Chondrocyte (in vitro differentiated cells): ENCODE measurements at regions not wholly inside any gene's neighbourhood (a gene's known extent, or its start where the extent isn't known, plus 50 kb on each side); places are given as distances from the start of the nearest gene placed in this dataset.

Experiments
- DNase-seq: peaks from one replicate; pipeline ENCODE4 v3.0.0; 2021; ENCODE audit warnings: mixed read lengths, low spot score
- H3K27ac Mint-ChIP-seq: one replicate; pipeline ENCODE4 v1.8.0; 2021; ENCODE audit warnings: mild to moderate bottlenecking, moderate library complexity, mixed read lengths; ENCODE audit not compliant: unreplicated experiment
- H3K27me3 Mint-ChIP-seq: 2 replicates; pipeline ENCODE4 v1.8.0; 2021; ENCODE audit warnings: low read depth, mixed read lengths
- H3K36me3 Mint-ChIP-seq: 2 replicates; pipeline ENCODE4 v1.8.0; 2021; ENCODE audit warnings: low read depth, mixed read lengths
- H3K4me1 Mint-ChIP-seq: 2 replicates; pipeline ENCODE4 v1.8.0; 2021; ENCODE audit warnings: low read depth, mild to moderate bottlenecking, mixed read lengths
- H3K4me3 Mint-ChIP-seq: one replicate; pipeline ENCODE4 v1.8.0; 2021; ENCODE audit warnings: mild to moderate bottlenecking, moderate library complexity, mixed read lengths; ENCODE audit not compliant: unreplicated experiment
- H3K9me3 Mint-ChIP-seq: 2 replicates; pipeline ENCODE4 v1.8.0; 2021; ENCODE audit warnings: low read depth, mixed read lengths
- TF ChIP-seq, protein P1 (sequence below): fragments of 200-600 bp; sonication (generic); IDR thresholded peaks from 2 replicates; pipeline ENCODE4 v1.5.0; 2021; ENCODE audit warnings: antibody characterized with exemption, mild to moderate bottlenecking, moderate library complexity

GRCh38 chr3:83948771-83949170 is 1010.0 kb upstream of the CADM2 start:
- H3K9me3 Mint-ChIP-seq: no peaks in the 10 kb centered on the region
- TF ChIP-seq, protein P1, sequence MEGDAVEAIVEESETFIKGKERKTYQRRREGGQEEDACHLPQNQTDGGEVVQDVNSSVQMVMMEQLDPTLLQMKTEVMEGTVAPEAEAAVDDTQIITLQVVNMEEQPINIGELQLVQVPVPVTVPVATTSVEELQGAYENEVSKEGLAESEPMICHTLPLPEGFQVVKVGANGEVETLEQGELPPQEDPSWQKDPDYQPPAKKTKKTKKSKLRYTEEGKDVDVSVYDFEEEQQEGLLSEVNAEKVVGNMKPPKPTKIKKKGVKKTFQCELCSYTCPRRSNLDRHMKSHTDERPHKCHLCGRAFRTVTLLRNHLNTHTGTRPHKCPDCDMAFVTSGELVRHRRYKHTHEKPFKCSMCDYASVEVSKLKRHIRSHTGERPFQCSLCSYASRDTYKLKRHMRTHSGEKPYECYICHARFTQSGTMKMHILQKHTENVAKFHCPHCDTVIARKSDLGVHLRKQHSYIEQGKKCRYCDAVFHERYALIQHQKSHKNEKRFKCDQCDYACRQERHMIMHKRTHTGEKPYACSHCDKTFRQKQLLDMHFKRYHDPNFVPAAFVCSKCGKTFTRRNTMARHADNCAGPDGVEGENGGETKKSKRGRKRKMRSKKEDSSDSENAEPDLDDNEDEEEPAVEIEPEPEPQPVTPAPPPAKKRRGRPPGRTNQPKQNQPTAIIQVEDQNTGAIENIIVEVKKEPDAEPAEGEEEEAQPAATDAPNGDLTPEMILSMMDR: peak; percentile 15
- H3K4me3 Mint-ChIP-seq: no peak overlapping the region
- H3K27ac Mint-ChIP-seq: no peak overlapping the region
- no peaks in the 10 kb centered on the region for H3K36me3 Mint-ChIP-seq
- H3K27me3 Mint-ChIP-seq: no peaks in the 10 kb centered on the region
- peaks cover 33% of the 10 kb centered on the region for H3K4me1 Mint-ChIP-seq
- DNase-seq: no peak

GRCh38 chr3:83953417-83954089 is 1005.2 kb upstream of the CADM2 start:
- Mint-ChIP-seq H3K4me1 (peaks cover 10% of the 10 kb centered on the region), H3K4me3 (no peak overlapping the region), H3K27ac (no peak overlapping the region), H3K9me3 (no peaks in the 10 kb centered on the region), H3K36me3 (no peaks in the 10 kb centered on the region), H3K27me3 (peaks cover 2% of the 10 kb centered on the region)
- TF ChIP-seq, protein P1: no peak
- no peak for DNase-seq

DNA sequence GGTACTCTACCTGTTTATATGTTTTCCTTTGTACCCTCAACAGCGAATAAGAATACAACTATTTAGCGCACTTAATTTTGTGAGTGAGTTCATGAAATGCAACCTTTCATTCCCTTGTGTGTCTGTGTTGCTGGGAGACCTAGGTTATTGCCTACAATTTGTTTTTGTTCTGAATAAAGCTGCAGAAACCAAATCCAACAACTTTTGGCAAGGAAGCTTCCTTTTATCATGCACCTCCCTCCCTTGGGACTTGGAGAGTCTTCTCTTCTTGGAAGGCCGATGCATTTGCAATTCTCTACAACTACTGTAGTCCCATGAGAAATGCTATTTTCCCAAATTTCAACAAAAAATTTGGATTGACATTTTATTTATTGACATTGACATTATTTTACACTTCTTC is 1002.4 kb upstream of the CADM2 start:
- no peak overlapping the region for H3K27ac Mint-ChIP-seq
- no peaks in the 10 kb centered on the region for H3K36me3 Mint-ChIP-seq
- DNase-seq: no peak
- H3K4me3 Mint-ChIP-seq: no peak overlapping the region
- TF ChIP-seq, protein P1: no peak
- H3K27me3 Mint-ChIP-seq: peaks cover 2% of the 10 kb centered on the region
- H3K4me1 Mint-ChIP-seq: peaks cover 6% of the 10 kb centered on the region
- no peaks in the 10 kb centered on the region for H3K9me3 Mint-ChIP-seq

- H3K36me3 Mint-ChIP-seq: no peaks in the 10 kb centered on the region
- no peak for DNase-seq
- peaks cover 11% of the 10 kb centered on the region for H3K9me3 Mint-ChIP-seq
- H3K4me1 Mint-ChIP-seq: no peaks in the 10 kb centered on the region
- H3K4me3 Mint-ChIP-seq: no peak overlapping the region
- H3K27me3 Mint-ChIP-seq: peaks cover 2% of the 10 kb centered on the region
- TF ChIP-seq, protein P1: peak; percentile 40
- no peak overlapping the region for H3K27ac Mint-ChIP-seq
Measured at GRCh38 chr3:83968356-83968755, 990.4 kb upstream of the CADM2 start.

GRCh38 chr3:83971666-83972065 is 987.1 kb upstream of the CADM2 start:
- H3K4me3 Mint-ChIP-seq: no peak overlapping the region
- TF ChIP-seq, protein P1: no peak
- H3K36me3 Mint-ChIP-seq: no peaks in the 10 kb centered on the region
- peaks cover 2% of the 10 kb centered on the region for H3K27me3 Mint-ChIP-seq
- no peak for DNase-seq
- no peak overlapping the region for H3K27ac Mint-ChIP-seq
- no peaks in the 10 kb centered on the region for H3K4me1 Mint-ChIP-seq
- peaks cover 5% of the 10 kb centered on the region for H3K9me3 Mint-ChIP-seq
